GM23338 (cell line): ENCODE measurements at regions not wholly inside any gene's neighbourhood (a gene's known extent, or its start where the extent isn't known, plus 50 kb on each side); places are given as distances from the start of the nearest gene placed in this dataset.

Experiments
- CREB1 ChIP-seq: fragments of 250-450 bp; sonication (Bioruptor Pico); IDR thresholded peaks from 2 replicates; pipeline ENCODE4 v1.5.0; 2020; ENCODE audit warnings: low read depth, mild to moderate bottlenecking, moderate library complexity
- CTCF ChIP-seq, 2 experiments: fragments of 200-600 bp in 1 of 2; sonication (generic) in 1 of 2; conservative IDR thresholded peaks; 2 replicates each; pipeline versions ENCODE4 v1.5.1 to v1.6.1; 2016 to 2017; ENCODE audit warnings: antibody characterized with exemption in 2 of 2, low read depth in 2 of 2, mild to moderate bottlenecking in 2 of 2, moderate library complexity in 1 of 2
- EZH2 ChIP-seq: fragments of 200-600 bp; sonication (generic); IDR thresholded peaks from one replicate; pipeline ENCODE4 v1.8.0; 2017; ENCODE audit warnings: antibody characterized with exemption, mild to moderate bottlenecking, low read depth; ENCODE audit not compliant: unreplicated experiment
- EZH2phosphoT487 ChIP-seq: fragments of 200-600 bp; sonication (generic); IDR thresholded peaks from one replicate; pipeline ENCODE4 v1.8.1; 2018; ENCODE audit warnings: antibody characterized with exemption; ENCODE audit not compliant: unreplicated experiment
- JUNB ChIP-seq: IDR thresholded peaks from one replicate; pipeline ENCODE4 v1.6.1; 2016; ENCODE audit warnings: antibody characterized with exemption; ENCODE audit not compliant: unreplicated experiment
- NANOG ChIP-seq: IDR thresholded peaks from 2 replicates; pipeline ENCODE4 v1.6.1; 2016; ENCODE audit warnings: antibody characterized with exemption, borderline replicate concordance
- POLR2AphosphoS5 ChIP-seq: IDR thresholded peaks from 2 replicates; pipeline ENCODE4 v1.6.1; 2016; ENCODE audit warnings: antibody characterized with exemption, low read depth
- TF ChIP-seq, protein P1 (sequence below): IDR thresholded peaks from one replicate; pipeline ENCODE4 v1.6.1; 2018; ENCODE audit warnings: antibody characterized with exemption; ENCODE audit not compliant: unreplicated experiment

DNA sequence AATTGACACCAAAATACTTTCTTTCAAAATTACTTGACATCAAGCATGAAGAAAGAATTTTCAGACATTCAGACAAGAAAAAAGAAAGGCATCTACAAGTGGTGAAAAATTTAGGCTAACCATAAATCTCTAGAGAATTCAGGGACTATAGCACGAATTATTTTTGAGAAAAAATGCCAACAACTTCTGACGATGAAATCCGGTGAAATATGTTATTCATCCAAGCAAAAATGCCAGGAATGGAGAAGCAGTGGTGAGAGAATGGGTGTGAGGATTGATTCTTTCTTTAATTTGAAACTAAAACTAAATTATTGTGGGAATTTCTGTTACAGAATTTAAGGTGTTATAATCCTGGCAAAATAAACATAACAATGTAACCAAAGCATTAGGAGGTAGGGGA is 69.4 kb upstream of the SORBS2 start:
- no peak for TF ChIP-seq CTCF (conservative IDR thresholded peaks at IDR 0.05; ENCODE audit: low read depth in 2 of 2)
- TF ChIP-seq EZH2, result no peak
- TF ChIP-seq EZH2phosphoT487, result no peak
- no peak for TF ChIP-seq CREB1 (CRISPR knock-in tag)
- TF ChIP-seq, protein P1, sequence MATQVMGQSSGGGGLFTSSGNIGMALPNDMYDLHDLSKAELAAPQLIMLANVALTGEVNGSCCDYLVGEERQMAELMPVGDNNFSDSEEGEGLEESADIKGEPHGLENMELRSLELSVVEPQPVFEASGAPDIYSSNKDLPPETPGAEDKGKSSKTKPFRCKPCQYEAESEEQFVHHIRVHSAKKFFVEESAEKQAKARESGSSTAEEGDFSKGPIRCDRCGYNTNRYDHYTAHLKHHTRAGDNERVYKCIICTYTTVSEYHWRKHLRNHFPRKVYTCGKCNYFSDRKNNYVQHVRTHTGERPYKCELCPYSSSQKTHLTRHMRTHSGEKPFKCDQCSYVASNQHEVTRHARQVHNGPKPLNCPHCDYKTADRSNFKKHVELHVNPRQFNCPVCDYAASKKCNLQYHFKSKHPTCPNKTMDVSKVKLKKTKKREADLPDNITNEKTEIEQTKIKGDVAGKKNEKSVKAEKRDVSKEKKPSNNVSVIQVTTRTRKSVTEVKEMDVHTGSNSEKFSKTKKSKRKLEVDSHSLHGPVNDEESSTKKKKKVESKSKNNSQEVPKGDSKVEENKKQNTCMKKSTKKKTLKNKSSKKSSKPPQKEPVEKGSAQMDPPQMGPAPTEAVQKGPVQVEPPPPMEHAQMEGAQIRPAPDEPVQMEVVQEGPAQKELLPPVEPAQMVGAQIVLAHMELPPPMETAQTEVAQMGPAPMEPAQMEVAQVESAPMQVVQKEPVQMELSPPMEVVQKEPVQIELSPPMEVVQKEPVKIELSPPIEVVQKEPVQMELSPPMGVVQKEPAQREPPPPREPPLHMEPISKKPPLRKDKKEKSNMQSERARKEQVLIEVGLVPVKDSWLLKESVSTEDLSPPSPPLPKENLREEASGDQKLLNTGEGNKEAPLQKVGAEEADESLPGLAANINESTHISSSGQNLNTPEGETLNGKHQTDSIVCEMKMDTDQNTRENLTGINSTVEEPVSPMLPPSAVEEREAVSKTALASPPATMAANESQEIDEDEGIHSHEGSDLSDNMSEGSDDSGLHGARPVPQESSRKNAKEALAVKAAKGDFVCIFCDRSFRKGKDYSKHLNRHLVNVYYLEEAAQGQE, result no peak
- no peak for TF ChIP-seq POLR2AphosphoS5
- TF ChIP-seq JUNB, result no peak
- TF ChIP-seq NANOG, result no peak
